ENCODE measurements at regions not wholly inside any gene's neighbourhood (a gene's known extent, or its start where the extent isn't known, plus 50 kb on each side); places are given as distances from the start of the nearest gene placed in this dataset.

DNA sequence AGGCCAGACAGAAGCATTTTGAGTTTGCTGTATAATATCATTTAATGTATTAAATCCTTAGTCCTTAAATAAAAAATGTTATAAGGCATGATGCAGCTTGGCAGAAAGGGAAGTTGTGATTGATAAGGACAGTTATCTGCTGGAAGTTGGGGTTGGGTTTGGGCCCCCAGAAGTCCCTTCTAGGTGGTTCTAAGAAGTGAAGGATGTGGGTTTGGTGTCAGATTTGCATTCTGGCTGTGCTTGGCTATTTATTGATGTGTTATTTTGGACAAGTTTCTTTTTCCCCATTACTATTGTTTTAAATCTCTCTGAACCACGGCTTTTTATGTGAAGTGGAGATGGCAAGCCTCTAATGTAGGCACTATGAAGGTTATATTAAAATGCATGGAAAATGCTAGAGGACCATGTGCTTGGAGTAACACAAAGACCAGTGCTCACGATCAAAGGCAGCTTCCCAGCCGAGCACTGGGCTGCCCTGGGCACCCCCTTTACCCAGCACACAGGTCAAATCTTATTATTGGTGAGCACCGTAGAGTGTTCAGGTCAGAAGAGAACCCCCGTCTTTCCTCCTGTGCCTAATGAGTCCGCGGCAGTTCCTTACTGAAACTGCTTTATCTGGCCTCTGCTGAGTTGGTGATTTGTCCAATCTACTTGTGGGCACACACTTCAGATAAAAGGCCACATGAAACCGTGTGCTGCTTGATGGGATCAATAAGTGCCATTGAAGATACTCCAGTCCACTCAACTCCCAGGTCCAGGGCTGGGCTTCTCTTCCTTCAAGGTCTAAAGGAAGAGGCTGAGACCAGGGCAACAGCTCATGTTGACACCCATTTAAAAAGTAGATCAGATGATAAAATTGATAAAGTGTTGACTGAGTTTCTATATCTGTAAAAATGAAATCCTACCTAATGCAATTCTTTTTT lies 212.0 kb downstream of the PRDM2 start:
- intact Hi-C loops (cut with micrococcal nuclease), result no loop called here
- TF ChIP-seq, protein P1, sequence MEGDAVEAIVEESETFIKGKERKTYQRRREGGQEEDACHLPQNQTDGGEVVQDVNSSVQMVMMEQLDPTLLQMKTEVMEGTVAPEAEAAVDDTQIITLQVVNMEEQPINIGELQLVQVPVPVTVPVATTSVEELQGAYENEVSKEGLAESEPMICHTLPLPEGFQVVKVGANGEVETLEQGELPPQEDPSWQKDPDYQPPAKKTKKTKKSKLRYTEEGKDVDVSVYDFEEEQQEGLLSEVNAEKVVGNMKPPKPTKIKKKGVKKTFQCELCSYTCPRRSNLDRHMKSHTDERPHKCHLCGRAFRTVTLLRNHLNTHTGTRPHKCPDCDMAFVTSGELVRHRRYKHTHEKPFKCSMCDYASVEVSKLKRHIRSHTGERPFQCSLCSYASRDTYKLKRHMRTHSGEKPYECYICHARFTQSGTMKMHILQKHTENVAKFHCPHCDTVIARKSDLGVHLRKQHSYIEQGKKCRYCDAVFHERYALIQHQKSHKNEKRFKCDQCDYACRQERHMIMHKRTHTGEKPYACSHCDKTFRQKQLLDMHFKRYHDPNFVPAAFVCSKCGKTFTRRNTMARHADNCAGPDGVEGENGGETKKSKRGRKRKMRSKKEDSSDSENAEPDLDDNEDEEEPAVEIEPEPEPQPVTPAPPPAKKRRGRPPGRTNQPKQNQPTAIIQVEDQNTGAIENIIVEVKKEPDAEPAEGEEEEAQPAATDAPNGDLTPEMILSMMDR (IDR thresholded peaks at IDR 0.05; ENCODE audit: borderline replicate concordance), result no peak
- Histone ChIP-seq H3K36me3 (no peaks in the 10 kb centered on the region), H3K9me3 (replicated peaks) (no peaks in the 10 kb centered on the region), H3K4me1 (no peaks in the 10 kb centered on the region), H3K27ac (replicated peaks) (no peak overlapping the region), H3K4me3 (no peak overlapping the region), H3K27me3 (ENCODE audit: low read depth) (peaks cover 32% of the 10 kb centered on the region)
- no peak for DNase-seq

DNA sequence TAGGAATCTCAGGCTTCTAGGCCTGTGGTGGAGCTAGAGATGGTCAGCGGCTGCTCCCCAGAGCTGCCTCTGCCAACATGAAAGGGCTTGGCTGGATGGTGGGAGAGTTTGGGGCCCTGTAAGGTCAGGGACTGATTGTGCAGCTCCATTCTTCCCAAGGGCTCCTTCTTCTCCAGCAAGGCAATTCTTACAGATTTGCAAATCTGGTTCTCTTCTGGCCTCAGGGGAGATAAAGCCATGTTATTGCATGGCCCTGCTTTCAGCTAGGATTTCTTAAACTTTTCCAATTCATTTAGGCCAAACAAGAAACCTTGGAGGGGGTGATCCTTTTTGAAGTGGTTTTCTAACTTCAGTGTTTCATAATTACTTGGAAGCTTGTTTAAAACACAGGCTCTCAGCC lies 213.4 kb downstream of the PRDM2 start:
- Histone ChIP-seq H3K27me3 (ENCODE audit: low read depth) (peaks cover 32% of the 10 kb centered on the region), H3K36me3 (no peaks in the 10 kb centered on the region), H3K4me3 (no peak overlapping the region), H3K9me3 (replicated peaks) (no peaks in the 10 kb centered on the region), H3K4me1 (no peaks in the 10 kb centered on the region), H3K27ac (replicated peaks) (no peak overlapping the region)
- intact Hi-C loops (cut with micrococcal nuclease), result no loop called here
- TF ChIP-seq, protein P1 (IDR thresholded peaks at IDR 0.05; ENCODE audit: borderline replicate concordance), result no peak
- no peak for DNase-seq

DNA sequence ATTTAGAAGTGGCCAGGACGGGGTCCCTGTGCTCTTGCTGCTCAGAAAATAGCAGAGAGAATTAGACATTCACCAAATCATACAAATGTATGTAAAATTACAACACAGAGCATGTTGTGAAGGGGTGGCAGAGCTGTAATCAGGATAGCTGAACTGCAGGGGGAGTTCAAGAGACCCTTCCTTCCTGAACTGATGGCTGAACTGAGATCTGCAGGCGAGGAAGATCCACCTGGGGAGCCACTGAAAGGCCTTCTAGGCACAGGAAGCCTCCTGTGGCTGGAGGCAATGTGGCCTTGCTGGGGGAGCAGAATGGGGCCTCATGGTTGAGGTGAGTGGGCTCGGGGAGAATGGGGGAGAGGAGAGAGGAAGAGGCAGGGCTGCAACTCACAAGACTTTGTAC lies 216.5 kb downstream of the PRDM2 start:
- no peak for DNase-seq
- Histone ChIP-seq H3K27ac (replicated peaks) (no peak overlapping the region), H3K9me3 (replicated peaks) (peaks cover 8% of the 10 kb centered on the region), H3K4me1 (no peaks in the 10 kb centered on the region), H3K27me3 (ENCODE audit: low read depth) (peaks cover 37% of the 10 kb centered on the region), H3K36me3 (no peaks in the 10 kb centered on the region), H3K4me3 (no peak overlapping the region)
- TF ChIP-seq, protein P1 (IDR thresholded peaks at IDR 0.05; ENCODE audit: borderline replicate concordance), result no peak
- intact Hi-C loops (cut with micrococcal nuclease), result no loop called here

DNA sequence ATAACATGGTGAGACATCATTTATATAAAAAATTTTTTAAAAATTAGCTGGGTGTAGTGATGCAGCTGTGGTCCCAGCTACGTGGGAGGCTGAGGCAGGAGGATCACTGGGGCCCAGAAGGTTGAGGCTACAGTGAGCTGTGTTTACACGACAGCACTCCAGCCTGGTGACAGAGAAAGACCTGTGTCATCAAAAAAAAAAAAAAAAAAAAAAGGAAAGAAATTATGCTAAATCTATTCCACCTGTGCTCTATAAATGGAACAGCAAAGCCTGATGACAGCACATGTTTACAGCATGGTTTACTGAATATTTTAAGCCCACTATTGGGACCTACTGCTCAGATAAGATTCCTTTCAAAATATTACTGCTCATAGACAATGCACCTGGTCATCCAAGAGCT lies 217.6 kb downstream of the PRDM2 start:
- Histone ChIP-seq H3K9me3 (replicated peaks) (peaks cover 8% of the 10 kb centered on the region), H3K4me3 (no peak overlapping the region), H3K36me3 (no peaks in the 10 kb centered on the region), H3K4me1 (no peaks in the 10 kb centered on the region), H3K27me3 (ENCODE audit: low read depth) (peaks cover 35% of the 10 kb centered on the region), H3K27ac (replicated peaks) (no peak overlapping the region)
- intact Hi-C loops (cut with micrococcal nuclease), result no loop called here
- TF ChIP-seq, protein P1 (IDR thresholded peaks at IDR 0.05; ENCODE audit: borderline replicate concordance), result no peak
- no peak for DNase-seq

DNA sequence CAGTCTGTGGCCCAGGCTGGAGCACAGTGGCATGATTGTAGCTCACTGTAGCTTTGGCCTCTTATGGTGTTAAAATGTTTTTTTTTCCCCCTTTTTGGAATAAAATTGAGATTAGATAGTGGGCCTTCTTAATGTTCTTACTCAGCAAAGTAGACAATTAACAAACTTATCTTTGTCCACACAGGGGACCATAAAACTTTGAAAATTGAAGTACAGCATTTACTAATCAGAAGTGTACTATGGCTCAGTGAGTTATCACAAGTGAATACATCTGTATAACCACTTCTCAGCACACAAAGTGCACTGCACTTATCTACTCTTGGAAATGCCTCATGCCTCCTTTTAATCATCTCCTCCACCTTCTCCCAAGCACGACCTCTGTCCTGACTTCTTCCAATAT lies 218.9 kb downstream of the PRDM2 start:
- peaks cover 34% of the 10 kb centered on the region for H3K27me3 ChIP-seq (ENCODE audit: low read depth)
- H3K9me3 ChIP-seq (replicated peaks), result peaks cover 8% of the 10 kb centered on the region
- no peak for DNase-seq
- H3K36me3 ChIP-seq, result no peaks in the 10 kb centered on the region
- TF ChIP-seq, protein P1 (IDR thresholded peaks at IDR 0.05; ENCODE audit: borderline replicate concordance), result no peak
- H3K27ac ChIP-seq (replicated peaks), result no peak overlapping the region
- intact Hi-C loops (cut with micrococcal nuclease), result no loop called here
- no peaks in the 10 kb centered on the region for H3K4me1 ChIP-seq
- no peak overlapping the region for H3K4me3 ChIP-seq

Data from left ventricle myocardium inferior (tissue), 1 donor.